ENCODE measurements at regions not wholly inside any gene's neighbourhood (a gene's known extent, or its start where the extent isn't known, plus 50 kb on each side); places are given as distances from the start of the nearest gene placed in this dataset.

DNA sequence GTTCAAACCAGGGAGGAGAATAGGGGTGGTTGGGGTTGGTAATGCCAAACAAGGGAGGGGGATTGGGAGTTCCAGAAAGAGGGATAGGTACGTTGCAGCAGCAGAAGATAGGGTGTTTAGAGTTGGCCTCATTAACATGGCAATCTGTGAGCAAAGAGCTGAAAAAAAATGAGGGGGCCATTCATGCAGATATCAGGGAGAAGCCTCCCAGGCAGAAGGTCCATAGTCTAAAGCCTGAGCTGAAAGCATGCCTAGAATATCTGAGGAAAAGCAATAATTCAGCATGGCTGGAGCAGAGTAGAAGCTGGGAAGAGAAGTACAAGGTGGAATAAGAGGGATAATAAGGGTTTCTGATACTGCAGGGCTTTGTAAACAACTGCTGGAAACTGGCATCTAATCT is 550.9 kb upstream of the LCORL start:
- TF ChIP-seq POLR2AphosphoS5 (IDR thresholded peaks at IDR 0.05; ENCODE audit: low read depth, low read length) (no peak), TCF7L2 (IDR thresholded peaks at IDR 0.05; ENCODE audit: low read depth, low read length) (no peak), SIN3A (IDR thresholded peaks at IDR 0.05; ENCODE audit: borderline replicate concordance, insufficient read depth, low read depth, low read length) (no peak)
- TF ChIP-seq, protein P1, sequence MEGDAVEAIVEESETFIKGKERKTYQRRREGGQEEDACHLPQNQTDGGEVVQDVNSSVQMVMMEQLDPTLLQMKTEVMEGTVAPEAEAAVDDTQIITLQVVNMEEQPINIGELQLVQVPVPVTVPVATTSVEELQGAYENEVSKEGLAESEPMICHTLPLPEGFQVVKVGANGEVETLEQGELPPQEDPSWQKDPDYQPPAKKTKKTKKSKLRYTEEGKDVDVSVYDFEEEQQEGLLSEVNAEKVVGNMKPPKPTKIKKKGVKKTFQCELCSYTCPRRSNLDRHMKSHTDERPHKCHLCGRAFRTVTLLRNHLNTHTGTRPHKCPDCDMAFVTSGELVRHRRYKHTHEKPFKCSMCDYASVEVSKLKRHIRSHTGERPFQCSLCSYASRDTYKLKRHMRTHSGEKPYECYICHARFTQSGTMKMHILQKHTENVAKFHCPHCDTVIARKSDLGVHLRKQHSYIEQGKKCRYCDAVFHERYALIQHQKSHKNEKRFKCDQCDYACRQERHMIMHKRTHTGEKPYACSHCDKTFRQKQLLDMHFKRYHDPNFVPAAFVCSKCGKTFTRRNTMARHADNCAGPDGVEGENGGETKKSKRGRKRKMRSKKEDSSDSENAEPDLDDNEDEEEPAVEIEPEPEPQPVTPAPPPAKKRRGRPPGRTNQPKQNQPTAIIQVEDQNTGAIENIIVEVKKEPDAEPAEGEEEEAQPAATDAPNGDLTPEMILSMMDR (IDR thresholded peaks at IDR 0.05): no peak
- TF ChIP-seq, protein P2, sequence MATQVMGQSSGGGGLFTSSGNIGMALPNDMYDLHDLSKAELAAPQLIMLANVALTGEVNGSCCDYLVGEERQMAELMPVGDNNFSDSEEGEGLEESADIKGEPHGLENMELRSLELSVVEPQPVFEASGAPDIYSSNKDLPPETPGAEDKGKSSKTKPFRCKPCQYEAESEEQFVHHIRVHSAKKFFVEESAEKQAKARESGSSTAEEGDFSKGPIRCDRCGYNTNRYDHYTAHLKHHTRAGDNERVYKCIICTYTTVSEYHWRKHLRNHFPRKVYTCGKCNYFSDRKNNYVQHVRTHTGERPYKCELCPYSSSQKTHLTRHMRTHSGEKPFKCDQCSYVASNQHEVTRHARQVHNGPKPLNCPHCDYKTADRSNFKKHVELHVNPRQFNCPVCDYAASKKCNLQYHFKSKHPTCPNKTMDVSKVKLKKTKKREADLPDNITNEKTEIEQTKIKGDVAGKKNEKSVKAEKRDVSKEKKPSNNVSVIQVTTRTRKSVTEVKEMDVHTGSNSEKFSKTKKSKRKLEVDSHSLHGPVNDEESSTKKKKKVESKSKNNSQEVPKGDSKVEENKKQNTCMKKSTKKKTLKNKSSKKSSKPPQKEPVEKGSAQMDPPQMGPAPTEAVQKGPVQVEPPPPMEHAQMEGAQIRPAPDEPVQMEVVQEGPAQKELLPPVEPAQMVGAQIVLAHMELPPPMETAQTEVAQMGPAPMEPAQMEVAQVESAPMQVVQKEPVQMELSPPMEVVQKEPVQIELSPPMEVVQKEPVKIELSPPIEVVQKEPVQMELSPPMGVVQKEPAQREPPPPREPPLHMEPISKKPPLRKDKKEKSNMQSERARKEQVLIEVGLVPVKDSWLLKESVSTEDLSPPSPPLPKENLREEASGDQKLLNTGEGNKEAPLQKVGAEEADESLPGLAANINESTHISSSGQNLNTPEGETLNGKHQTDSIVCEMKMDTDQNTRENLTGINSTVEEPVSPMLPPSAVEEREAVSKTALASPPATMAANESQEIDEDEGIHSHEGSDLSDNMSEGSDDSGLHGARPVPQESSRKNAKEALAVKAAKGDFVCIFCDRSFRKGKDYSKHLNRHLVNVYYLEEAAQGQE (IDR thresholded peaks at IDR 0.05; ENCODE audit: insufficient read depth in 1 of 2, low read depth in 2 of 2, low read length in 1 of 2): no peak
- POLR2A ChIA-PET: no interaction called here
- DNase-seq (ENCODE audit: low read depth, low spot score) (no peak), ATAC-seq (no peak)
- Histone ChIP-seq H3K4me1 (ENCODE audit: control insufficient read depth, insufficient read depth, low read length) (no peaks in the 10 kb centered on the region), H3K27ac (ENCODE audit: low read length) (no peak overlapping the region), H3K36me3 (ENCODE audit: control insufficient read depth, insufficient read depth, low read length) (no peaks in the 10 kb centered on the region), H3K27me3 (ENCODE audit: control insufficient read depth, insufficient read depth, low read length) (no peaks in the 10 kb centered on the region), H3K9me3 (ENCODE audit: control insufficient read depth, insufficient read depth, low read depth, low read length) (no peaks in the 10 kb centered on the region), H3K4me3 (ENCODE audit: low read depth in 2 of 2, low read length in 2 of 2) (no peak overlapping the region)
- in situ Hi-C loops (cut with HindIII; ENCODE audit: low pct_unique_long_range_greater_than_20kb, low sequenced_read_pairs): no loop called here
- CTCF ChIA-PET: no interaction called here
- intact Hi-C loops (cut with micrococcal nuclease; ENCODE audit: unreplicated experiment): no loop called here
- no TSS peak for BruUV-seq (replicated peaks)

DNA sequence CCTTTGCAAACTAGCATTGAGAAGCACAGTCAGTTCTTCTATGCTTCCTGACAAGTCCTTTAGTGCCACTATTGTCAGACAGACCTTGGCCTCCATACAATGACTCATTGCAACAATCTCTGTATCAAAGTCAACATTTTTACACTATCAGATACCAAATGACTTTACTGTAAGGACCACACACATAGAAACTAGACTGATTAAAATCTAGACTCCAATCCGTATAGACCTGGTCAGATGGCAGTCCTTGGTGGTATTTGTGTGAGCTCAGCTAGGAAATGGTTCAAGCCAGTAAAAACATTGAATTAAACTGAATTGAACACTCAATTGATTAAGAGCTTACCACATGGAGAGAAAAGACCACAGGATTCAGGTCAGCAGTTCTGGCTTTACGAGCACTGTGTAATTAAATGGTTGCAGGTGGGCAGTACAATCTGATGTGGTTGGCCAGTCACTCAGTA is 549.8 kb upstream of the LCORL start:
- Histone ChIP-seq H3K27me3 (ENCODE audit: control insufficient read depth, insufficient read depth, low read length) (no peaks in the 10 kb centered on the region), H3K36me3 (ENCODE audit: control insufficient read depth, insufficient read depth, low read length) (no peaks in the 10 kb centered on the region), H3K4me3 (ENCODE audit: low read depth in 2 of 2, low read length in 2 of 2) (no peak overlapping the region), H3K9me3 (ENCODE audit: control insufficient read depth, insufficient read depth, low read depth, low read length) (no peaks in the 10 kb centered on the region), H3K4me1 (ENCODE audit: control insufficient read depth, insufficient read depth, low read length) (no peaks in the 10 kb centered on the region), H3K27ac (ENCODE audit: low read length) (no peak overlapping the region)
- POLR2A ChIA-PET: no interaction called here
- DNase-seq (ENCODE audit: low read depth, low spot score) (no peak), ATAC-seq (no peak)
- intact Hi-C loops (cut with micrococcal nuclease; ENCODE audit: unreplicated experiment) (no loop called here), in situ Hi-C loops (cut with HindIII; ENCODE audit: low pct_unique_long_range_greater_than_20kb, low sequenced_read_pairs) (no loop called here)
- CTCF ChIA-PET: no interaction called here
- BruUV-seq (replicated peaks): no TSS peak
- TF ChIP-seq, protein P2 (IDR thresholded peaks at IDR 0.05; ENCODE audit: insufficient read depth in 1 of 2, low read depth in 2 of 2, low read length in 1 of 2): no peak
- TF ChIP-seq SIN3A (IDR thresholded peaks at IDR 0.05; ENCODE audit: borderline replicate concordance, insufficient read depth, low read depth, low read length): no peak
- TF ChIP-seq POLR2AphosphoS5 (IDR thresholded peaks at IDR 0.05; ENCODE audit: low read depth, low read length): no peak
- TF ChIP-seq TCF7L2 (IDR thresholded peaks at IDR 0.05; ENCODE audit: low read depth, low read length): no peak
- TF ChIP-seq, protein P1 (IDR thresholded peaks at IDR 0.05): no peak

All from Panc1 (cell line).